Activated effector memory CD4-positive, alpha-beta T cell treated with Interleukin-2 at 50 U/mL for 16 hours (primary cell): ENCODE measurements at regions not wholly inside any gene's neighbourhood (a gene's known extent, or its start where the extent isn't known, plus 50 kb on each side); places are given as distances from the start of the nearest gene placed in this dataset.

Source experiments
- DNase-seq: peaks from one replicate; pipeline ENCODE4 v3.0.0-alpha.2; 2020

DNA sequence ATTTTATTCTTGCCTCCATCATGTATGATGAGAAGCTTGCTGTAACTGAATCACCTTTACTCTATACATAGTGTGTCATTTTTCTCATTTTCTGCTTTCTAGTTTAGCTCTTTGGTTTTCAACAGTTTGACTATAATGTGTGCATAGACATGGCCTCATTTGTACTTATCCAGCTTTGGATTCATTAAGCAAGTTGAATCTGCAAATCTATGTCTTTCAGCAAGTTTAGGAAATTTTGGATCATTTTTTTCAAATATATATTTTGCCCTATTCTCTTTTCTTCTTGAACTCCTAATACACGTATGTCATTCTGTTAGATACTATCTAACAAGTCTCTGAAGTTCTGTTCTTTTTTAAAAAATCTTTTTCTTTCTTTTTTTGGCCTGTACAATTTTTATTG, 57.8 kb downstream of the PRLHR start:
- DNase-seq: no peak

DNA sequence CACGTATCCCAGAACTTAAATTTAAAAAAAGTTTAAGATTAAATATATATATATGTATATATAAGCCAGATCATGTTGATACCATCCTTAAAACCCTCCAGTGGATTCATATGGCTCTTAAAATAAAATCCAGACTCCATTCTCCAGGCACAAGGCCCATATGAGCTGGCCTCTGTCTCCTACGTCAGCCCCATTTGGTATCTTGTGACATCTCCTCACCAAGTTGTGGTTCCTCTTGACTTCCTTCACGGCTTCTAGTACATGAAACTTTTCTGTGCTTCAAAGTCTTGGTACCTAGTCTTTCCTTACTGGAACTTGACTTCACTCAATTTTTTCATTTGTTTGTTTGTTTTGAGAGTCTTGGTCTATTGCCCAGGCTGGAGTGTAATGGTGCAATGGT, 61.3 kb downstream of the PRLHR start:
- no peak for DNase-seq

GRCh38 chr10:118531105-118531852, 64.2 kb downstream of the PRLHR start:
- no peak for DNase-seq

DNA sequence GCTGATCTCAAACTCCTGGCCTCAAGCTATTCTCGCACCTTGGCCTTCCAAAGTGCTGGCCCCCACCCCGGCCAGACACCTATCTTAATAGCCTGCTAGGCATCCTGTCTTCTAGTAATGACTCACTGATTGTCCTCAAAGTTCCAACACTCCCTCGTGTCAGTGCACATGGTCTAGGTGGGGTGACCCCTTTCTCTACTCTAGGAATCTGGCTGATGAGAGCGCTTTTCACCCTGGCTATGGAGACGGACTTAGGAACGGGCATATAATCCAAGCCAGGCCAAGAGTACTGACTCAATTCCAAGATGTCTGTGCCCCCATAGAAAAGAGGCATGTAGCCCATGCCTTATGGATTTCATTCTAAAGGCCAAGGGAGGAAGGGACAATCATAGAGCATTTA, 67.0 kb downstream of the PRLHR start:
- DNase-seq: no peak

DNA sequence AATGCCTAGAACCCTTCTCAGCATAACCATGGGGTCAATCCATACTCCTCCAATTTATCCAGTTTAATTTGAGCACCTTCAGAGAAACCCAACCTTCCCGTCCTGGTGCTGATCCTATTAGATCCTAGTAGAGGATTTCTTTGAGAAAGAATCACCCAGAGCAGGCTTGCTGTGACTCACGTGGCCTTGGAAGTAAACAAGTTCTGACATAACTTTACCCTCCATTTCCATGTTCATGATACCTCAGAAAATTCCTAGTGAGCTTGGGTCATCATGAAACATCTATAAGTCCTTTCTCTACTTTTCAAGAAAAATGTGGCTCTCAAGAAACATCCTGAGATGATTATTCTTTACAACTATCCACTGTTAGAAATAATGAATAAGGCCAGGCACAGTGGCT, 71.7 kb downstream of the PRLHR start:
- no peak for DNase-seq

DNA sequence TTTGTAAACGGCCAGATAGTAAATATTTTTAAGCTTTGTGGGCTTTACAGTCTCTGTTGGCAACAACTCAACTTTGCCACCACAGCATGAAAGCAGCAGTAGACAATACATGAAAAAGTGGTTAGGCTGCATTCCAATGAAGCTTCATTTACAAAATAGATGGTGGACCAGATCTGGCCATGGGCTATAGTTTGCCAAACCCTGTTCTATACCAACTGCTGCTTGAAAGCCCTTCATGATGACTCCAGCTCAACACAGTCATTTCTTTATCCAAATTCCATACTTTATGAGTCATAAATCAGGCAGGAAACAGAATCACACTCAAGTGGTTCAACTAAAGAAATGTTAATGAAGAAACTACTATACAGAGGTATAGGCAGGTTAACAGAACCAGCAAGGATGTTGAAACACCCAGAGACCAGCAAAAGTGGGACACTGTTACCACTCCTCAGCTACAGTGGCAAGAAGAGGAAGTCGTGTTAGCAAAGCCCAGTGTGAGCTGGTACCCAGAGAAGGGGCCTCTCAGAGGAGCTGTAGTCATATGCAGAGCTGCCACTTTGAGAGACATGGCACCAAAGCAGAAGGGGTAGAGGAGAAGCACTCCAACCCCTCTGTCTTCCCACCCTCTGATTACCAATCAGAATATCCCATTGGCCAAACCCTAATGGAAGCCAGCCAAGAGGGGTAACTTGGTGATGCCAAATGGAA, 72.5 kb downstream of the PRLHR start:
- DNase-seq: no peak

GRCh38 chr10:118521415-118522117, 73.9 kb downstream of the PRLHR start:
- DNase-seq: no peak

- DNase-seq: no peak
These were observed 75.2 kb downstream of the PRLHR start for GRCh38 chr10:118520116-118520742.

GRCh38 chr10:118518095-118518494, 77.4 kb downstream of the PRLHR start:
- no peak for DNase-seq

DNA sequence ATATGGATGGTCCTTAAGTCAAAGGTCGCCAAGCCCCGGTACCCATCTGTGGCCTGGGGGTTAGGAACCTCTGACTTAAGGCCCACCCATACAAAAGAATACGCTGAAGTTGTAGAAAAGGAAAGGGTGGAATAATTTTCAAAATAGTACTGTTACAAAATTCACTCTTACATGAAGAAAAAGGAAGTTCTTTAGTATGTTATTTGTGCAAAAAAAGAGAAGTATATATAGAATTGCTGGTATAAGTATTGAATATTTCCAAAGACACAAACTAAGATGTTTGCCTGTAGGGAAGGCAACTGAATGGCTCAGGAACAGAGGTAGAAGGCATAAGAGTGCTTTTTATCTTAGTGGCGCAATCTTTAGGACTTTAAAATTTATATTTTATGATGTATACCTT, 78.7 kb downstream of the PRLHR start:
- no peak for DNase-seq

DNA sequence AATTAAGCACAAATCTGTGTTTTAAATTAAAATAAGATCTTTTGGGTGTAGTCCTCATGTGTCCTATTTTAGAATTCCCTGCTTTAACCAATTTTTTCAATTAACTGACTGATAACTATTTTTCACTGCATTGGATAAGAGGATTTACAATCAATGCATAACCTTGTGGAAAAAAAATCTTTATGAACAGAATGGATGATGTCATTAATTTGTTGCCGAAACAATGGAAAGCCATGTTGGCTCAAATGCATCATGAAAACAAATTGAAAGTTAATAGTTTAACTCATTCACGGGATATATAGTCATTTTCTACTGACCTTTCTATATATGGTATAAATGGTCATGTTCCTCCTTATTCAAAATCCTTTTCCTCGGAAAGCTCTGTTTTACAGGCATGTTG, 82.3 kb downstream of the PRLHR start:
- no peak for DNase-seq

DNA sequence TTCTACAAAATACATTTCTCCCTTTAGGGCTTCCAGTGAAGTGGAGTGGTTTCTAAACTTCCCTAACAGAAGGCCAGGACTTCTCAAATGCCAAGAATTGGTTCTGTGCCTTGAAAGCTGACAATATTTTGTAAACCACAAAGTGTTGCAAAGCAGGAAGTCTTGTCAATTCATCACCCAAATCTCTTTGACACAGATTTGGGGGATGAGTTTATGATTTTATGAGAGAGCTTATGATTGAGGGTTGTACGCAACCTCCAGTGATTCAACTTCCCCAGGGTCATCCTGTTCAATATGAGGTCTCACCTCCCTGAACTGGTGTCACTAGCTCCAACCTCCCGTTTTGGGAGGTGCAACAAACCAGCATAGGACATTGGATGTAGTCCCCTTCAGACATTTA, 83.7 kb downstream of the PRLHR start:
- DNase-seq: no peak

DNA sequence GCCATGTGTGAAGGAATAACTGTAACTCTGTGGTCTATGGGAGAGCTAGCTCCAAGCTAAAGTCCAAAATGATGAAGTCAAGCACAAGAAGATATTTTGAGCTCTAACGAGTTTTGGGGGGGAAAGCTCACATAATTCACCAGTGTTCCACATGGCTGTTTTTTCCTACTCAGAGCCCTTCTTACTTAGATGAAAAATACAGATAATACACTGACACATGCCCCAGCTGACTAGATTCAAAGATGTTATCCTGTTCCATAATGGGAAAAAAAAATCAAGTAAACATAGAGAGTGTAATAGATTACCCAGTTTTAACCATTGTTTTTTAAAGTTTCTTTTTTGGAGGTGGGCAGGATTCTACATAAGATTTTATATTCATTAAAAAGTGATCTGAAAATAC, 86.6 kb downstream of the PRLHR start:
- DNase-seq: no peak

- no peak for DNase-seq
These were observed 87.1 kb downstream of the PRLHR start for GRCh38 chr10:118508355-118508754.

DNA sequence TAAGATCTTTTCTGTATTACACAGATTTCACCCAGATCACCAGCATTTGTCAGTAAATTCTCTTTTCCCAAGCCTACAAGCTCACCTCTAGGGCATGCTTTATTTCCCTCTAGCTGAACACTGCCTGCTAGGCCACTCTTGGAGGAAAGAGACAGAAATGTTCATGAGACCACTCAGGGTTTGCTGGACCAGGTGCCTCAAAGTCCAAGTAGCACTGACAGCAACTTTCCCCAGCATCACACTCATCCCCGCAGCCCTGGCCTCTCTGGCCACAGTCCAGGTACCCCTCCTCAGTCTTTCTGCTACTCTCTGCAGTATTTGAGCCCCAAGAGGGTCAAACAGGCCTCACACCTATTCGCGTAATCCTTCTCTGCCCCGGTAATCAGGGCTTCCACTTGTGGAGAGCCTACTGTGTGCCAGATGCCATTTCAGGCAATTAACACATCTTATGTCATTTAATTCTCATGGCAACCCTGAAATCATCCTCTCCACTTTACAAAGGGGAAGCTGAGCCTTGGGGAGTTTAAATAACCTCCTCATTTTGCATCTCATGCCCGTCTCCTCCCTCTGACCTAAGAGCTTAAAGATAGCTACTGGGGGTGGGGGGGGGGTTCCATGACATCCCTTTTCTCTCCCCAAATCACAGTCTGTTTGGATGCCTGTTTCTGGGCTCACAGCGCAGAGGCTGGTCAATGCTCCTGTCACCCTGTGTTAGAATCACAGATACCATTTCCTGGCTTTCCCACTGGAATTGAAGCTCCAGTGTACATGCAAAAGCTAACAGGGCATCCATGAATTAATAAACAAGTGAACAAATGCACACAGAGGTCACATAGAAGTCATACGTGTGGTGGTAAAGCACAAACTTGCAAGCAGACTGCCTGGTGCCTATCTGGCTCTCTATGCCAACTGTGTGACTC, 88.5 kb downstream of the PRLHR start:
- no peak for DNase-seq

DNA sequence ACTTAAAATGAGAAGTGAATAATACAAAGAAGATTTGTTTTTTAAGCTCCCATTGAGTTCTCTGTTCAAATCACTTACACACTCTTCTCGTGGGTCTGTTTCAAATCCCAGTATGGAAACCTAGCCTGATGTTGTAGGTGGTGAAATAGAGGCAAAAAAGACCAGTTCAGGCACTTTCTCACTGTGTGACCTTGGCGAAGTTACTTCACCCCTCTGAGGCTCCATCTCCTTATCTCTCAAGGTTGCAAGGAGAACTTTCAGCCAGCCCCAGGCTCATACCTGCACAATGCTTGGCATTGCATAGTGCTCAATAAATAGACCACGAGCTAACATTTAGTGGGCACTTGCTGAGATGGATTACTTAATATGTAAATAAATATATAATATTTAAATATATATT, 90.1 kb downstream of the PRLHR start:
- no peak for DNase-seq

DNA sequence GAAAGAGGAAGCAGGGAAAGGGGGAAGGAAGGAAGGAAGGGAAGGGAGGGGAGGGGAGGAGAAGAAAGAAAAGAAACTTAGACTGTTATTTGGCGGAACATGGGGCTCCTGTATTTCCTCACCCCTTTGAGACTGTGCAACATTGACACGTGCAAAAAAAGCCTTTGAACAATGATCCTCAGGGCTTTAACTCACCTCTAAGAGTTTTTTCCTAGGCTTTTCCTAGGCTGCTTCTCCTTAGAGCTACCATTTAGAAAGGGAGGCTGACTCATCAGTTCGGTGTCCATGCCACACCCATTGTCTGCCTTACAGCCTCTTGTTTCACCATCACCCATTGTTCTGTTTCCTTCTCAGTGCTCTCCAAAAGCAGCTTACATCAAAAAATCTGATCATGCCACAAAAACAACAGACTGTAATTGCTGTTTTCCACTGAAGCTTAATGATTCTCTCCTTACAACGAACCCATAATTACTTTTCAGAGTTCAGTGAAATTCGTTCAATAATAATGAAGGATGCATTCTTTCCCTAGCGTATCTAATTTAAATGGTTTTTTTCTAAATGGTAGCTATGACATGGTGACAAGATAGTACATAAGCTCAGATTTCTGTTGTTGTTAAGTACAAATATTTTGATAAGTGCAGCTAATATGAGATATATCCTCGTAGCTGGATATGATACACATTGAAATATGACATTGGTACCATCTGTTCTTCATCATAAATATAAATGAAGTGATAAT, 90.8 kb downstream of the PRLHR start:
- DNase-seq: no peak

- no peak for DNase-seq
These were observed 91.4 kb downstream of the PRLHR start for GRCh38 chr10:118504044-118504443.

GRCh38 chr10:118503192-118503591, 92.3 kb downstream of the PRLHR start:
- no peak for DNase-seq

GRCh38 chr10:118501637-118502440, 93.6 kb downstream of the PRLHR start:
- DNase-seq: no peak

DNA sequence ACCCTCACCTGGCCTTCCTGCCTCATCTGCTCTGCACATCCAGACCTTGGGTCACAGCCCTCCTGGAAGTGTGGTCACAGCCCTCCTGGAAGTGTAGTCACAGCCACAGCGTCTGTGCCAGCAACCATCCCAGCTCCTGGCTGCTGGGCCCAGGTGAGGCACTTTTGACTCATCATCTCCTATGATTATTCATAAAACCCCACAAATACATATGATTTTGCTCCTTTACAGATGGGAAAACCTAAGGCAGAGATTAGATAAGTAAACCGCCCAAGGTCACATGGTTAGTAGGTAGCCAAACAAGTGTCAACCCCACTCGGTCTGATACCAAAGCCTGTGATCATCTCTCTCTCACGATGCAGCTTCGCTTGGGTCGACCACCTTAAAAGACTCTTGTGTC, 94.3 kb downstream of the PRLHR start:
- DNase-seq: no peak
